OCI-LY7 (cell line): ENCODE measurements at regions not wholly inside any gene's neighbourhood (a gene's known extent, or its start where the extent isn't known, plus 50 kb on each side); places are given as distances from the start of the nearest gene placed in this dataset.

Experiments
- BruUV-seq: library from RNA; stranded (reverse); fragments of 400-500 nt; replicated peaks from 2 replicates; lab custom pipeline; 2021; lab: Mats Ljungman, UMichigan
- CTCF ChIA-PET: fragments of 300-600 bp; sonication (Branson Sonifier 250); formaldehyde crosslinking; loops from one replicate; lab custom pipeline; 2022; ENCODE audit warnings: antibody characterized with exemption; ENCODE audit not compliant: unreplicated experiment; lab: Charles Lee
- POLR2A ChIA-PET: fragments of 300-600 bp; sonication (Branson Sonifier 250); formaldehyde crosslinking; loops from one replicate; lab custom pipeline; 2022; ENCODE audit warnings: antibody characterized with exemption; lab: Charles Lee
- DNase-seq: peaks from one replicate; pipeline ENCODE4 v3.0.0-alpha.2; 2015; ENCODE audit warnings: low spot score
- H2AFZ ChIP-seq: fragments of 200-600 bp; sonication (generic), shearing (Covaris generic); 2 replicates; pipeline ENCODE4 v1.6.1; 2014; ENCODE audit warnings: mild to moderate bottlenecking, antibody characterized with exemption, low read length, moderate library complexity
- H3K27ac ChIP-seq: fragments of 200-600 bp; sonication (generic); 2 replicates; pipeline ENCODE4 v1.5.1; 2014; ENCODE audit warnings: mixed run types, low read depth, mild to moderate bottlenecking, moderate library complexity, low read length, inconsistent platforms; ENCODE audit not compliant: poor library complexity, severe bottlenecking
- H3K36me3 ChIP-seq: fragments of 200-600 bp; sonication (generic); 2 replicates; pipeline ENCODE4 v1.6.1; 2014; ENCODE audit warnings: mild to moderate bottlenecking, antibody characterized with exemption, low read length, moderate library complexity, mixed read lengths; ENCODE audit not compliant: insufficient read depth
- H3K4me1 ChIP-seq: fragments of 200-600 bp; sonication (generic); 2 replicates; pipeline ENCODE4 v1.5.1; 2014; ENCODE audit warnings: mild to moderate bottlenecking, low read length; ENCODE audit not compliant: insufficient read depth, poor library complexity, severe bottlenecking
- H3K4me2 ChIP-seq: fragments of 200-600 bp; sonication (generic); 2 replicates; pipeline ENCODE4 v1.6.1; 2014; ENCODE audit warnings: mild to moderate bottlenecking, low read length
- H3K4me3 ChIP-seq: fragments of 200-600 bp; sonication (generic); 2 replicates; pipeline ENCODE4 v1.5.1; 2014; ENCODE audit warnings: mild to moderate bottlenecking, low read depth, low read length; ENCODE audit not compliant: poor library complexity, severe bottlenecking
- H3K79me2 ChIP-seq: fragments of 200-600 bp; sonication (generic); 2 replicates; pipeline ENCODE4 v1.6.1; 2016; ENCODE audit warnings: low read depth, mild to moderate bottlenecking, low read length, moderate library complexity, mixed read lengths; ENCODE audit not compliant: insufficient read depth
- H3K9me2 ChIP-seq: fragments of 200-600 bp; sonication (generic); 2 replicates; pipeline ENCODE4 v1.6.1; 2016; ENCODE audit warnings: mild to moderate bottlenecking, low read length, mixed read lengths; ENCODE audit not compliant: insufficient read depth
- H3K9me3 ChIP-seq: fragments of 200-600 bp; sonication (generic); 2 replicates; pipeline ENCODE4 v1.6.1; 2014; ENCODE audit warnings: mild to moderate bottlenecking, mixed run types, low read length, mixed read lengths
- H4K20me1 ChIP-seq: fragments of 200-600 bp; sonication (generic); 2 replicates; pipeline ENCODE4 v1.6.1; 2014; ENCODE audit warnings: mild to moderate bottlenecking, antibody characterized with exemption, low read length, moderate library complexity, mixed read lengths; ENCODE audit not compliant: insufficient read depth
- CTCF ChIP-seq: fragments of 200-600 bp; sonication (generic); conservative IDR thresholded peaks from 2 replicates; pipeline ENCODE4 v1.5.1; 2014; ENCODE audit warnings: mild to moderate bottlenecking, antibody characterized with exemption, low read length, moderate library complexity, mixed read lengths
- EZH2phosphoT487 ChIP-seq: fragments of 200-600 bp; sonication (generic); IDR thresholded peaks from 2 replicates; pipeline ENCODE4 v1.6.1; 2018; ENCODE audit warnings: low read depth, borderline replicate concordance, mild to moderate bottlenecking, mixed run types, antibody characterized with exemption, low read length, moderate library complexity, mixed read lengths
- intact Hi-C: fragments of 100-400 bp; cut with micrococcal nuclease; formaldehyde crosslinking; loops from one replicate; pipeline ENCODE4 v1.10.0; 2022; ENCODE audit not compliant: unreplicated experiment

DNA sequence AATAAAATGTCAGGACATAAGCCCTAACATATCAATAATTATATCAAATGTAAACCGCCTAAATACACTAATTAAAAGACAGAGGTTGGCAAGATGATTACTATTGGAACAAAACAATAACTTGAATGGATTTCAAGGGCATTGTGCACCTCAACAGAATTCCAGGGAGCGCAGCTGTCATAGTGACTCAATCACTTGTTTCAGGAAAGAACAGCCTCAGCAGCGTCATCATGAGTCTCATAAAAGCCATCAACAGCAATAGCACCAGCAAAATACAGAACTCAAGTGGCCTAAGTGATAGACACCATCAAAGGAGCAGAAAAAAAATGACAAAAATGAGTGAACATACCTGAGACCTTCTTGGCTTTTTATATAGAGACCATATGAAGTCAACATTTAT, 632.7 kb upstream of the NR5A2 start:
- CTCF ChIA-PET: no interaction called here
- no peaks in the 10 kb centered on the region for H4K20me1 ChIP-seq
- no peaks in the 10 kb centered on the region for H3K9me3 ChIP-seq
- no peak for DNase-seq
- intact Hi-C loops: loop anchor here (5.0 kb wide), 1 partner anchor 1062 kb away; no protein-coding TSS in a partner anchor
- no peaks in the 10 kb centered on the region for H3K4me1 ChIP-seq
- no peaks in the 10 kb centered on the region for H3K79me2 ChIP-seq
- H3K27ac ChIP-seq: no peak overlapping the region
- no TSS peak for BruUV-seq
- no peaks in the 10 kb centered on the region for H3K36me3 ChIP-seq
- H3K4me2 ChIP-seq: no peak overlapping the region
- POLR2A ChIA-PET: no interaction called here
- no peak for TF ChIP-seq CTCF
- no peak for TF ChIP-seq EZH2phosphoT487
- H3K9me2 ChIP-seq: no peaks in the 10 kb centered on the region
- no peak overlapping the region for H3K4me3 ChIP-seq
- no peak overlapping the region for H2AFZ ChIP-seq

GRCh38 chr1:199396456-199396855, 631.1 kb upstream of the NR5A2 start:
- H4K20me1 ChIP-seq: no peaks in the 10 kb centered on the region
- no peak for TF ChIP-seq CTCF
- TF ChIP-seq EZH2phosphoT487: no peak
- H3K79me2 ChIP-seq: no peaks in the 10 kb centered on the region
- no peaks in the 10 kb centered on the region for H3K9me3 ChIP-seq
- no peak overlapping the region for H3K27ac ChIP-seq
- intact Hi-C loops: no loop called here
- BruUV-seq: no TSS peak
- H3K9me2 ChIP-seq: no peaks in the 10 kb centered on the region
- CTCF ChIA-PET: no interaction called here
- POLR2A ChIA-PET: no interaction called here
- no peaks in the 10 kb centered on the region for H3K36me3 ChIP-seq
- H3K4me1 ChIP-seq: no peaks in the 10 kb centered on the region
- H3K4me2 ChIP-seq: no peak overlapping the region
- H3K4me3 ChIP-seq: no peak overlapping the region
- no peak for DNase-seq
- no peak overlapping the region for H2AFZ ChIP-seq

- BruUV-seq: no TSS peak
- H3K9me3 ChIP-seq: no peaks in the 10 kb centered on the region
- intact Hi-C loops: no loop called here
- ChIA-PET CTCF (no interaction called here), POLR2A (interaction anchor here (0.6 kb wide), 1 partner anchor 244 kb away, joined by 3 read pairs; no protein-coding TSS in a partner anchor)
- H4K20me1 ChIP-seq: no peaks in the 10 kb centered on the region
- H2AFZ ChIP-seq: no peak overlapping the region
- TF ChIP-seq CTCF (no peak), EZH2phosphoT487 (no peak)
- no peak overlapping the region for H3K27ac ChIP-seq
- no peaks in the 10 kb centered on the region for H3K36me3 ChIP-seq
- DNase-seq: peak; percentile 1
- H3K9me2 ChIP-seq: no peaks in the 10 kb centered on the region
- H3K4me3 ChIP-seq: no peak overlapping the region
- H3K4me1 ChIP-seq: no peaks in the 10 kb centered on the region
- H3K4me2 ChIP-seq: no peak overlapping the region
- no peaks in the 10 kb centered on the region for H3K79me2 ChIP-seq
Observed at GRCh38 chr1:199399996-199400724, 627.4 kb upstream of the NR5A2 start.
